ENCODE measurements at regions not wholly inside any gene's neighbourhood (a gene's known extent, or its start where the extent isn't known, plus 50 kb on each side); places are given as distances from the start of the nearest gene placed in this dataset.
A peak's percentile ranks its signal among the peaks of the same experiment; 100 is the strongest.
"Not testable (repeated sequence)": the region's sequence is repeated elsewhere in the genome, so short reads cannot be mapped to it uniquely, and the experiment has no call there.

- no peak for DNase-seq (ENCODE audit: unreplicated experiment)
- no TSS peak for BruUV-seq (replicated peaks)
- intact Hi-C loops (cut with micrococcal nuclease) = no loop called here
- no peak overlapping the region for H3K27ac Mint-ChIP-seq (ENCODE audit: low read depth, unreplicated experiment)
- TF ChIP-seq CTCF (IDR thresholded peaks at IDR 0.05; ENCODE audit: unreplicated experiment) = no peak
- no peak overlapping the region for H3K4me3 Mint-ChIP-seq (ENCODE audit: unreplicated experiment)
- H3K36me3 Mint-ChIP-seq (ENCODE audit: insufficient read depth, unreplicated experiment) = no peaks in the 10 kb centered on the region
- H3K4me1 Mint-ChIP-seq (ENCODE audit: insufficient read depth, unreplicated experiment) = no peaks in the 10 kb centered on the region
- H3K9me3 Mint-ChIP-seq (ENCODE audit: unreplicated experiment) = no peaks in the 10 kb centered on the region
- H3K27me3 Mint-ChIP-seq (ENCODE audit: insufficient read depth, unreplicated experiment) = no peaks in the 10 kb centered on the region
- POLR2A ChIA-PET = no interaction called here
- CTCF ChIA-PET = no interaction called here
These were observed 261.1 kb downstream of the CDH7 start for GRCh38 chr18:66011916-66012315.

GRCh38 chr18:66005831-66006588 lies 255.2 kb downstream of the CDH7 start:
- H3K4me1 Mint-ChIP-seq (ENCODE audit: insufficient read depth, unreplicated experiment) = no peaks in the 10 kb centered on the region
- ChIA-PET CTCF (no interaction called here), POLR2A (no interaction called here)
- no peak overlapping the region for H3K27ac Mint-ChIP-seq (ENCODE audit: low read depth, unreplicated experiment)
- intact Hi-C loops (cut with micrococcal nuclease) = no loop called here
- H3K4me3 Mint-ChIP-seq (ENCODE audit: unreplicated experiment) = no peak overlapping the region
- no peaks in the 10 kb centered on the region for H3K27me3 Mint-ChIP-seq (ENCODE audit: insufficient read depth, unreplicated experiment)
- no peak for TF ChIP-seq CTCF (IDR thresholded peaks at IDR 0.05; ENCODE audit: unreplicated experiment)
- H3K36me3 Mint-ChIP-seq (ENCODE audit: insufficient read depth, unreplicated experiment) = no peaks in the 10 kb centered on the region
- no peaks in the 10 kb centered on the region for H3K9me3 Mint-ChIP-seq (ENCODE audit: unreplicated experiment)
- BruUV-seq (replicated peaks) = no TSS peak
- DNase-seq (ENCODE audit: unreplicated experiment) = no peak

- H3K4me3 Mint-ChIP-seq (ENCODE audit: unreplicated experiment); H3K36me3 Mint-ChIP-seq (ENCODE audit: insufficient read depth, unreplicated experiment); H3K27me3 Mint-ChIP-seq (ENCODE audit: insufficient read depth, unreplicated experiment); H3K27ac Mint-ChIP-seq (ENCODE audit: low read depth, unreplicated experiment); intact Hi-C loops (cut with micrococcal nuclease); BruUV-seq (replicated peaks); H3K4me1 Mint-ChIP-seq (ENCODE audit: insufficient read depth, unreplicated experiment); POLR2A ChIA-PET; H3K9me3 Mint-ChIP-seq (ENCODE audit: unreplicated experiment): not testable (repeated sequence)
- CTCF ChIA-PET = interaction anchor here (0.6 kb wide), 1 partner anchor 93 kb away, joined by 3 read pairs; no protein-coding TSS in a partner anchor
- DNase-seq (ENCODE audit: unreplicated experiment) = peak; percentile 8
These were observed 248.3 kb downstream of the CDH7 start for GRCh38 chr18:65998971-65999700.

GRCh38 chr18:65995206-65995605 lies 244.4 kb downstream of the CDH7 start:
- H3K4me1 Mint-ChIP-seq (ENCODE audit: insufficient read depth, unreplicated experiment) = no peaks in the 10 kb centered on the region
- H3K27me3 Mint-ChIP-seq (ENCODE audit: insufficient read depth, unreplicated experiment) = peaks cover 16% of the 10 kb centered on the region
- no TSS peak for BruUV-seq (replicated peaks)
- intact Hi-C loops (cut with micrococcal nuclease) = no loop called here
- DNase-seq (ENCODE audit: unreplicated experiment) = no peak
- H3K27ac Mint-ChIP-seq (ENCODE audit: low read depth, unreplicated experiment) = no peak overlapping the region
- no peaks in the 10 kb centered on the region for H3K9me3 Mint-ChIP-seq (ENCODE audit: unreplicated experiment)
- CTCF ChIA-PET = no interaction called here
- no peaks in the 10 kb centered on the region for H3K36me3 Mint-ChIP-seq (ENCODE audit: insufficient read depth, unreplicated experiment)
- H3K4me3 Mint-ChIP-seq (ENCODE audit: unreplicated experiment) = no peak overlapping the region
- POLR2A ChIA-PET = interaction anchor here (0.7 kb wide), 1 partner anchor 240 kb away, joined by 4 read pairs; no protein-coding TSS in a partner anchor
- TF ChIP-seq CTCF (IDR thresholded peaks at IDR 0.05; ENCODE audit: unreplicated experiment) = no peak
